ENCODE measurements at regions not wholly inside any gene's neighbourhood (a gene's known extent, or its start where the extent isn't known, plus 50 kb on each side); places are given as distances from the start of the nearest gene placed in this dataset.

DNA sequence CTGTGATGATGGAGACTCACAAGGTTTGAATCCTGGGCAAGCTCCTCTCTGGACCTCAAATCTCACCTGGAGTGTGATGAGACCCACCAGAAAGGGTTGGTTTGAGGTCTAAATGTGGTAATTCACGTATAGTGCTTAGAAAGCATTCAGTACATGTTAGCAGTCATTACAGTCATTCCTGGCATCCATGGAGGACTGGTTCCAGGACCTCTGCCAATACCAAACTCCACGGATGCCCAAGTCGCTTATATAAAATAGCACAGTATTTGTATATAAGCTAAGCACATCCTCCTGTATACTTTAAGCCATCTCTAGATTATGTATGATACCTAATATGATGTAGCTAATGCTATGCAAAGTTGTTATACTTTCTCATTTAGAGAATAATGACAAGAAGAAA is 67.6 kb upstream of the CYP2D6 start:
- H3K27ac ChIP-seq, result no peak overlapping the region
- no peaks in the 10 kb centered on the region for H3K9me3 ChIP-seq
- no peaks in the 10 kb centered on the region for H3K36me3 ChIP-seq (ENCODE audit: low read depth, missing control alignments)
- WGBS, 2 donors, result 92 to 97% methylated on average over 3 of the region's 3 CpGs
- TF ChIP-seq CTCF (IDR thresholded peaks at IDR 0.05), result no peak
- intact Hi-C loops (cut with DNase I; ENCODE audit: low total_unique reads), result no loop called here
- peaks cover 6% of the 10 kb centered on the region for H3K4me1 ChIP-seq
- no peak overlapping the region for H3K4me3 ChIP-seq
- DNase-seq, result no peak
- H3K27me3 ChIP-seq, result no peaks in the 10 kb centered on the region

DNA sequence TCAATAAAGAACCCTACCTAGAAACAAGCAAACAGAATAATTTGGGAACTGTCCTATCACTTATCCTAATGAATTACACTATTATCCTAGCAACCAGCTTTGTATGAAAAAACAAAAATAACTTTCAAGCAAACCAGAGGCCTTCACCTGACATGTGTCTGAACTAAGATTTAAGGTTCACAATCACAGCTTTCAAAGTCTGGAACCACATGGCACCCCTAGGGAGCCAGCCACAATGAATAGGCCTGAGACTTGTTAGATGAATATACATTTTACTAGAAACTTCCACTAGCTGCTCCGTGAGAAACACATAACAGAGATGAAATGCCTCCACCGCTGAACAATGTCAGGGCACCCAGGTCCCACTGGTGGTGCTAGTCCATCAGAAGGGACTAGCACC is 65.8 kb upstream of the CYP2D6 start:
- H3K4me1 ChIP-seq, result no peaks in the 10 kb centered on the region
- H3K27me3 ChIP-seq, result no peaks in the 10 kb centered on the region
- no peak overlapping the region for H3K4me3 ChIP-seq
- H3K27ac ChIP-seq, result no peak overlapping the region
- no peaks in the 10 kb centered on the region for H3K9me3 ChIP-seq
- 92 to 100% methylated on average over 2 of the region's 2 CpGs for WGBS, 2 donors
- intact Hi-C loops (cut with DNase I; ENCODE audit: low total_unique reads), result no loop called here
- TF ChIP-seq POLR2A (IDR thresholded peaks at IDR 0.05) (no peak), CTCF (IDR thresholded peaks at IDR 0.05) (no peak)
- DNase-seq, result no peak
- H3K36me3 ChIP-seq (ENCODE audit: low read depth, missing control alignments), result no peaks in the 10 kb centered on the region

- H3K9me3 ChIP-seq, result no peaks in the 10 kb centered on the region
- intact Hi-C loops (cut with DNase I; ENCODE audit: low total_unique reads), result no loop called here
- H3K36me3 ChIP-seq (ENCODE audit: low read depth, missing control alignments), result no peaks in the 10 kb centered on the region
- no peak overlapping the region for H3K27ac ChIP-seq
- TF ChIP-seq POLR2A (IDR thresholded peaks at IDR 0.05) (no peak), CTCF (IDR thresholded peaks at IDR 0.05) (no peak)
- no peaks in the 10 kb centered on the region for H3K27me3 ChIP-seq
- H3K4me1 ChIP-seq, result no peaks in the 10 kb centered on the region
- H3K4me3 ChIP-seq, result no peak overlapping the region
- no peak for DNase-seq
Observed at GRCh38 chr22:42194953-42195352, 64.3 kb upstream of the CYP2D6 start.

DNA sequence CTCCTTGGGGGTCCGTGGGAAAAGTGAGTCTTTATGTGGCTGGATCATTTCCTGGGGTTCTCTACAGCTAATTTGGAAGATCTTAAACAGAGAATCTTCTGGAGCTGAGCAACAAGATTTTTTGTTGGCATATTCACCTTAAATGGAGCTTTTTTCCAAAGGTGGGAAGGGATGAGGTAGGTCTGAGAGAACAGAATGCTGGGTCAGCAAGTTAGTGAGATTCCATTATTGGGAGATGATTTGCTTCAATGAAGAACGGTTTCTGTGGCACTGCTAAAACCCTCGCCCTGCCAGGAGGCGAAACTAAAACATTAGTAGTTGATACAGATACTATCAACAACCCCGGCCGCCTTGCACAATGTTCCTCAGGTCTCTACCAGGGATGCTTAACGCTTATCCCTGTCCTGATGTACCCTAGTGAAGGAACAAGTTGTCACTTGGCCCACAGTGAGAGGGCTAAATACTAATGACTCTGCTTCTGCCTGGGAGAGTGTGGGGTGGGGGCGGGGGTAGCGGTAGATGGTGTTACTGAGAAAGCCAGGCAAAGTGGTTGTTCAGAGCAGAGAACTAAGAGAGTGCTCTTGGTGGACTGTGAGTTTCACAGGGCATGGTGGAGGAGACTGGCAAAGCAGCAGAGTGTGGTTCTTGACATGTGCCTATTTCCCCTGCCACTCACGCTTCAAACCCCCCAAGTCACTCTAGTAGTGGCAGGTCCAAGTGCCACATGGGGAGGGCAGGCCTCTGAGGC is 63.7 kb upstream of the CYP2D6 start:
- intact Hi-C loops (cut with DNase I; ENCODE audit: low total_unique reads), result no loop called here
- no peak overlapping the region for H3K27ac ChIP-seq
- H3K9me3 ChIP-seq, result no peaks in the 10 kb centered on the region
- TF ChIP-seq POLR2A (IDR thresholded peaks at IDR 0.05), result no peak
- TF ChIP-seq CTCF (IDR thresholded peaks at IDR 0.05), result no peak
- WGBS, 2 donors, result 98% methylated on average over 10 of the region's 10 CpGs
- no peak for DNase-seq
- no peak overlapping the region for H3K4me3 ChIP-seq
- no peaks in the 10 kb centered on the region for H3K36me3 ChIP-seq (ENCODE audit: low read depth, missing control alignments)
- no peaks in the 10 kb centered on the region for H3K4me1 ChIP-seq
- H3K27me3 ChIP-seq, result no peaks in the 10 kb centered on the region

GRCh38 chr22:42192547-42192946 is 61.9 kb upstream of the CYP2D6 start:
- Histone ChIP-seq H3K27ac (no peak overlapping the region), H3K36me3 (ENCODE audit: low read depth, missing control alignments) (no peaks in the 10 kb centered on the region), H3K9me3 (no peaks in the 10 kb centered on the region), H3K4me3 (no peak overlapping the region), H3K4me1 (no peaks in the 10 kb centered on the region), H3K27me3 (no peaks in the 10 kb centered on the region)
- 34 to 60% methylated on average over 3 of the region's 3 CpGs for WGBS, 2 donors
- intact Hi-C loops (cut with DNase I; ENCODE audit: low total_unique reads), result no loop called here
- DNase-seq, result no peak
- TF ChIP-seq POLR2A (IDR thresholded peaks at IDR 0.05) (no peak), CTCF (IDR thresholded peaks at IDR 0.05) (no peak)
